GM21367 (cell line): ENCODE measurements at regions not wholly inside any gene's neighbourhood (a gene's known extent, or its start where the extent isn't known, plus 50 kb on each side); places are given as distances from the start of the nearest gene placed in this dataset.

Experiments
- ATAC-seq: cut with Tn5 transposase; IDR thresholded peaks from one replicate; pipeline ENCODE4 v1.9.1; 2021; ENCODE audit not compliant: unreplicated experiment

DNA sequence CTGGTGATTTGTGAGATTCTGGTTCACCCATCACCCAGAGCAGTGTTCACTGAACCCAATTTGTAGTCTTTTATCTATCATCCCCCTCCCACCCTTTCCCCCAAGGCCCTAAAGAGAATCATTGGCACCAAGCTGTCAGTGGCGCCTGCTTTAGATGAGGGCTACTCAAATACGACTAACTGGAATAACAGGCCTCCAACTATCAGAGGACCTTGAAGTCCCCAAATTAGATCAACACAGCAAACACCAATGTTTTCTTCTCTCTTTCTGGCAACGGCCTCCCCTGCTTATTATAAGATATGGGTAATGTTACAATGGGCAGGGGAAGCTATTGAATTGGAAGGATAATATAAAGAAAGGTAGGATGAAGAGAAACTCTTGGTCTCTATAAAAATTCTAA, 232.3 kb downstream of the SCG2 start:
- no peak for ATAC-seq

DNA sequence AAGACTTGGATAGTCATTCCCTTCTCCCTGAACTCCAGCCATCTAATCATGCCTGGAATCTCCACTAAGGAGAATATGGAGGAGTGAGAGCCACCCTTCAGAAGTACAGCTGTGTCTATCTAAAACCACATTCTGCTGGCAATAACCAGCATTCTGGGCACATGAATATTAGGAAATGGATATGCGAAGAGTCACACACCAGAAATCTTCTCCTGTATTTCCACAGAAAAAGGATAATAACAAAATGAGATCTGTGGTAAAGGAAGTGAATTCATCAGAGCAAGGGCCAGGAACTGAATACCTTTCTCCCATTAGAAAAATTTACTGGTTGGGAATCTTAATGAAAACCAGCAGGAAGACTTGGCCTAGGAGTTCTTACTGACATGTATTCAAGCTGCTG, 218.8 kb downstream of the SCG2 start:
- no peak for ATAC-seq

DNA sequence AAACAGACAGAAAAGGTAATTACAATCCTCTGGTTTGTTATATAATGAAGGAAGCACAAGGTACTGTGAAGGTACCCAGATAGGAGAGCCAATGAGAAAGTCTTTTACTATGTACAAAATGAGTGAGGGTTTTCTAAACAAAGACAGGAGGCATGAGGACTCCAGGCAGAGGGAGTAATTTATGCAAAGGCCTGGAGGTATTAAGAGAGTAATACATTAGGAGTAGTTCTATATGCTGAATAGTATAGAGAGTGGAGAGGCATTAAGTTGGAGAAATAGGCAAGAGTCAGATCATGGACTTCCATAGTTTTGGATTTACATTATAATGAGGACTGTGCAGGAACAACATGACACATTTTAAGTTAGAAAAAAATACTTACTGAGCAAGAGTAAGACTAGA, 216.0 kb downstream of the SCG2 start:
- ATAC-seq: no peak

DNA sequence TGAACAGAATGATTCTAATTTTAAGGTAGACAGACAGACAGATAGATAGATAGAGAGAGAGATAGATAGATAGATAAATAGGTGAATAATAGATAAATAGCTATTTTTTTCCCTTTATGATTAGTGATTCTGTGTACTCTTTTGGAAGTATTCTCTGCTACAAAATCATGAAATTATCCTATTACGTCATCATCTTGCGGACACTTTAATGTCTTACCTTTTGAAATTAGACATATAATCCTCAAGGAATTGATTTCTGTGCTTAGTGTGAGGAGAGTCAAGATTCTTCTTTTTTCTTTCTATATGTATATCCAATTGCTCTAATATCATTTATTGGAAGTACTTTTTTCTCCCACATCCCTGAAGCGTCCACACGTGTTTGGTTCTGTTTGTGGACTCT, 215.2 kb downstream of the SCG2 start:
- ATAC-seq: no peak

- no peak for ATAC-seq
These were observed 212.5 kb downstream of the SCG2 start for GRCh38 chr2:223389624-223390023.

GRCh38 chr2:223396993-223397392, 205.2 kb downstream of the SCG2 start:
- ATAC-seq: no peak

GRCh38 chr2:223399357-223399957, 202.7 kb downstream of the SCG2 start:
- no peak for ATAC-seq

GRCh38 chr2:223404616-223405015, 197.5 kb downstream of the SCG2 start:
- no peak for ATAC-seq

- no peak for ATAC-seq
These were observed 187.5 kb downstream of the SCG2 start for GRCh38 chr2:223414646-223415045.

DNA sequence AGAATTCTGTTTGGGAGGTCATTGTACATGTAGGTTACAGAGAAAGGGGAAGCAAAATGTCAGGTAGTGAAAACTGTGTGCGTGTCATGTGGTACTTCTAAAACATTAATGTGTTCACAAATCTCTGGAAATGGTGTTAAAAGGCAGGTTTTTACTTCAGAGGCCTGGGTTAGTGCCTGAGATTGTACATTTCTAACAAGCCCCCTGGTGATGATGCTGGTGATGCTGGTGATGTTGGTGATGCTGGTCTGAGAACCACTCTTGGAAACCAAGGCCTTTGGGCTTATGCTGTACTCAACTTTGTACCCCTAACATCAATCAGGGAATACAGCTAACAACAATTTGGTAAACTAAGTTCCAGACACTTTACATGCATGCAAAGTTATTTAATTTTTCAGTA, 187.1 kb downstream of the SCG2 start:
- ATAC-seq: no peak

GRCh38 chr2:223416815-223417610, 185.1 kb downstream of the SCG2 start:
- ATAC-seq: no peak

DNA sequence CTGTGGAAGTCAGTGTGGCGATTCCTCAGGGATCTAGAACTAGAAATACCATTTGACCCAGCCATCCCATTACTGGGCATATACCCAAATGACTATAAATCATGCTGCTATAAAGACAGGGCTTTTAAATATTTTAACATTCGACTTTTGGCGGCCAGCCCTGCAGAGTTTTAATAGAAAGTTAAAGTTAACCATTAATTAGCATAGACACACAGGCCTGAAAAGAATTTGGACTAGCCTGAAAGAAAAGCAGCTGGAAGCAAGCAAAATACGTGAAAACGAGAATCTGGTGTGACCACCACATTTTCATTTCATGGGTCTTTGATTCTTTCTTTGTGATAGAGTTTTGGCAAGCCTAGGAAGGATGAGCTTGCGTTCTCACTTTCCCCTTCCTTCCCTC, 184.0 kb downstream of the SCG2 start:
- no peak for ATAC-seq

DNA sequence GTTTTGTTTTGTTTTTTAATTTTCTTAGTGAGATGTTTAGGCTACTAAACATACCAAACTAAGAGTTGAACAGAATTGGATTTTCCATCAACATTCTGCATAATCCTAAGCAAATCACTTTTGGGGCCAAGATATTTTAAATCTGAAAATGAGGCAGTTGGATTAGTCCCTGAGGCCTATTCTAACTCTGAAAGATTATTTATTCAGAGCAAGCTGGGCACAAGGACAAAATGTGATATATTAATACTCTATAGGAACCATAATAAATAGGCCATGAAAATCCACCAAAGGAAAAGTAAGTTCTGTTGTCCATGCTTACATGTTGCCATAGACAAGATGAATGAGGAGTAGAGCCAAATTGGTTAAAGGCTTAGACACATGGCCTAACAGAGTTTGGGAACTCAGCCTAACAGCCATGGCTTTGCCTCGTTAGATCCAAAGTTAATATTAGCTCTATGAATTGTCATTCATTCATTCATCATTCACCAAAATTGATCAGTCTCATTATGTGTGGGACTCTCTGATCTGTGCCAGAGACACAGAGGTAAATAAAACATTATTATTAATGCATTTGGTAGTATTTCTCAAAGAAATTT, 183.5 kb downstream of the SCG2 start:
- ATAC-seq: no peak

GRCh38 chr2:223420048-223420447, 182.1 kb downstream of the SCG2 start:
- no peak for ATAC-seq

DNA sequence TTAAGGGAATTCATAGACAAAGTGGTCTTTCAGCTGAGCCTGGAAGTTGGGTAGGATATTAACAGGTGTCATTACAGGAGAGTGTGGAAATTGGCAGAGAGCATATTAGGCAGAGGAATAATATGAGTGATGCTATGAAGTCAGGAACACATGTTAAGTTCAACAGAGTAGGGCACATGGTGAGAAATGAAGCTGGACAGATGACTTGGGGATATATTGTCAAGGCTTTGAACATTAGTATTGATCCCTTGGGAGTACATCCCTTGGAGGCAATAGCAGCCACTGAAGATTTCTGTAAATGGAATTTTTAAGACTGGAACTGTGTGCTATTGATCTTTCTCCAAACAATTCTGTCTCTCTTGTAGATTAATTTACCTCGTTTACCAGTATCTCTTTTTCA, 170.7 kb downstream of the SCG2 start:
- no peak for ATAC-seq

DNA sequence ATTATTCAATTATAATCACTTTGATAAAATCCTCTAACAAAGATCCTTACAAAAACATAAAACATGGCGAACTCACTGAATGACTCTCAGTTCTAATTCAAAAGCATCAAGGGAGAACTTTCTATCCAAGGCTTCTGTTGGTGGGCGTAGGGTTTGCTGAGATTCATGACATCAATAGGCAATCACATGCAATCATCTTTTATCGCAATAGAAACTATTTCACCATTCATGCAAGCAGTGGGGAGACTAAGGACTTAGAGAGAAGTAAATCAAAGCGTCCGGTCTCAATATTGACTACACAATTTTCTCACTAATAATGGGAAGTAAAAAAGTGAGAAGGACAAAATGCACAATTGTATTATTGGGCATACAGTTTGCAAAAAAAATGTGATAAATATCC, 168.7 kb downstream of the SCG2 start:
- no peak for ATAC-seq

DNA sequence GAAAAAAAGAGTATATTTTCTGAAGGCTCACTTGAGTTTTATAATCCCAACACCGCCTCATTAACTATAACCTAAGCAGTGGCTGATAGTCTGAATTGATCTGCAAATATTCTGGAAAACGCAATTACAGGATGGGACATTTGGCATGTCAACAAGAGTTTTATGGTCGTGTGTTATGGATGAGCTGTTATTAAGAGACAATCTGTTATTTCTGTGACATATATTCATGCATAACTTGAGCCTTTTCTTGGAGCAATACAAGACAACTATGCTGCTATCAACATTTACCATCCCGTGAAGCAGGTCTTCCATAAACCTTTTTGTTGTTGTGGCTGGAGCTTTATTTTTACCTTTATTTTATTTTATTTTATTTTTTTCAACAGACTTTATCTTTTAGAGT, 164.4 kb downstream of the SCG2 start:
- no peak for ATAC-seq

DNA sequence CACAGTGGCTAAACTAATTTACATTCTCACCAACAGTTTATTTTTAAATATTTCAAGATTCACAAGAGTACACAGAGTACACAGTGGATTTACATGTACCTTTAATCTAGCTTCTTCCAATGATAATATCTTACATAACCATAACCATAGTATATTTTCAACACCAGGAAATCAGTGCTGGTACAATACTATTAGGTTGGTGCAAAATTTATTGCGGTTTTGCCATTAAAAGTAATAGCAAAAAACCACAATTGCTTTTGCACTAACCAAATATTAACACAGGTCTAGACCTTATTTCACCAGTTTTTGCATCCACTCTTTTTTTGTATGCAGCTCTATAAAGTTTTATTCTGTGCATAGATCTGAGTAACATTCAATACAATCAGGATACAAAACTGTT, 163.0 kb downstream of the SCG2 start:
- ATAC-seq: no peak

GRCh38 chr2:223439786-223440185, 162.4 kb downstream of the SCG2 start:
- no peak for ATAC-seq

GRCh38 chr2:223442847-223443246, 159.3 kb downstream of the SCG2 start:
- no peak for ATAC-seq

DNA sequence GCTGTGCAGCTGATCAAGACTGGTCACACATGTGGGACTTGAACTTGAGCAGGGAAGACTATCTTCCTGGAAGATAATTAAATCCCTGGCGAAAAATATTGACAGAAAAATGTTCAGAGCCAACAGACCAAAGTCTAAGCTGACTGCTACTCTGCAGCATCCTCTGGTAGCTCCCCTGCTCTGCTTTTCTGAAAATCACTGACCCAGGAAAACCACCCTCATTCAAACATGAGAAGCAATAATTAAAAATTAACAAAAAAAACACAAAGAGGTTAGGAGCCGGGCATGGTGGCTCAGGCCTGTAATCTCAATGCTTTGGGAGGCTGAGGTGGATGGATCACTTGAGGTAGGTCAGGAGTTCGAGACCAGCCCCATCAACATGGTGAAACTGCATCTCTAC, 151.9 kb downstream of the SCG2 start:
- ATAC-seq: no peak

- ATAC-seq: no peak
These were observed 144.9 kb downstream of the SCG2 start for GRCh38 chr2:223457301-223457700.
